ENCODE measurements at regions not wholly inside any gene's neighbourhood (a gene's known extent, or its start where the extent isn't known, plus 50 kb on each side); places are given as distances from the start of the nearest gene placed in this dataset.
"Not testable (repeated sequence)": the region's sequence is repeated elsewhere in the genome, so short reads cannot be mapped to it uniquely, and the experiment has no call there.

- DNase-seq (ENCODE audit: extremely low read depth in 1 of 2, low read depth in 1 of 2): no peak
Measured at GRCh38 chr4:66766557-66766956, 778.7 kb downstream of the CENPC start.

DNA sequence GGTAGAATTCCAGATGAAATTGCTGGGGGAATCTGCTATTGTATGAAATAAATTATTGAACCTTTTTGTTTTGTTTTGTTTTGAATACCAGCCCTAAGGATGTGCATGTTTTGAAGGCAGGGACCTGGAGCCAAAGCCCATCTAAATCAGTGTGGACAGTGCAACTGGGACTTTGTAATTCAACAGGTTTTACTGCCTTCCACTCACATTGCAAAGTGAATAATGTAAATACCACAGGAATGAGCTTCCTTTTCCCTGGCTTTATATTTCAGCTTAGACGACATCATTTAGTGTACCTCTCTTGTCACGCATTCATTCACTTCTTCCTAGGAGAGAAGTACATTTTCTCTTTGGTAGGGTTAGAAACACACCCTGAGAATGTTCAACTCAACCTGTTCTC is 795.0 kb downstream of the CENPC start:
- no peak for DNase-seq (ENCODE audit: extremely low read depth in 1 of 2, low read depth in 1 of 2)

GRCh38 chr4:66746918-66747317 is 798.4 kb downstream of the CENPC start:
- not testable (repeated sequence) for DNase-seq (ENCODE audit: extremely low read depth in 1 of 2, low read depth in 1 of 2)

DNA sequence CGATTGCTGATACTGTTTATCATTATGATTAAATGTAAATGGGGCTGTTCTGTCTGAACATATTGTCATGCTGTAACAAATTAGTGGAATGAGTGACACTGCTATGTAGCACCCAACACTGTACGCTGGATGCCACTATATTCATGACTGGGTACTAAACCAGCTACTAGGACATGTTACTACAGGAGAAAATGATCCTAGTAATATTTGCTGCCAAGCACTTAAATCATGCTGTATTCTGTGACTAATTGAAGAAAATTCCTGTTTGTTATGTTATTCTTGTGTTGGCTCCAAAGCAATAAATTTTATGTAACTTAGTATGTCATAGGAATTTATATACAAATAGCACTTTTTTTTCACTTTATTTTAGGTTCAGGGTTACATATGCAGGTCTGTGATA is 804.2 kb downstream of the CENPC start:
- DNase-seq (ENCODE audit: extremely low read depth in 1 of 2, low read depth in 1 of 2): no peak

GRCh38 chr4:66736606-66737005 is 808.7 kb downstream of the CENPC start:
- DNase-seq (ENCODE audit: extremely low read depth in 1 of 2, low read depth in 1 of 2): no peak

GRCh38 chr4:66728280-66728679 is 817.0 kb downstream of the CENPC start:
- no peak for DNase-seq (ENCODE audit: extremely low read depth in 1 of 2, low read depth in 1 of 2)

- DNase-seq (ENCODE audit: extremely low read depth in 1 of 2, low read depth in 1 of 2): not testable (repeated sequence)
Measured at GRCh38 chr4:66712301-66712921, 832.9 kb downstream of the CENPC start.

DNA sequence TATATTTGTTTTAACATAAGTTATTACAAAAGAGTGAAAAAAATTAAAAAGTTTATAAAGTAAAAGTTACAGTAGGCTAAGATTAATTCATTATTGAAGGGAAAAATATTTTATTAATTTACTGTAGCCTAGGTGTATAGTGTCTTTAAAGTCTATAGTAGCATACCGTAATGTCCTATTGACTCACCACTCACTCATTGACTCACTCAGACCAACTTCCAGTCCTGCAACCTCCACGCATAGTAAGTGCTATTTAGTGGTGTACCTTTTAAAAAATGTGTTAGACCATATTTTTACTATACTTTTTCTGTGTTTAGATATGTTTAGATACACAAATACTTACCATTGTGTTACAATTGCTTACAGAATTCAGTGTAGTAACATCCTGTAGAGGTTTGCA is 841.1 kb downstream of the CENPC start:
- DNase-seq (ENCODE audit: extremely low read depth in 1 of 2, low read depth in 1 of 2): no peak

GRCh38 chr4:66694739-66695138 is 850.6 kb downstream of the CENPC start:
- no peak for DNase-seq (ENCODE audit: extremely low read depth in 1 of 2, low read depth in 1 of 2)

GRCh38 chr4:66693694-66694093 is 851.6 kb downstream of the CENPC start:
- DNase-seq (ENCODE audit: extremely low read depth in 1 of 2, low read depth in 1 of 2): no peak

- DNase-seq (ENCODE audit: extremely low read depth in 1 of 2, low read depth in 1 of 2): no peak
Measured at GRCh38 chr4:66691101-66691500, 854.2 kb downstream of the CENPC start.

DNA sequence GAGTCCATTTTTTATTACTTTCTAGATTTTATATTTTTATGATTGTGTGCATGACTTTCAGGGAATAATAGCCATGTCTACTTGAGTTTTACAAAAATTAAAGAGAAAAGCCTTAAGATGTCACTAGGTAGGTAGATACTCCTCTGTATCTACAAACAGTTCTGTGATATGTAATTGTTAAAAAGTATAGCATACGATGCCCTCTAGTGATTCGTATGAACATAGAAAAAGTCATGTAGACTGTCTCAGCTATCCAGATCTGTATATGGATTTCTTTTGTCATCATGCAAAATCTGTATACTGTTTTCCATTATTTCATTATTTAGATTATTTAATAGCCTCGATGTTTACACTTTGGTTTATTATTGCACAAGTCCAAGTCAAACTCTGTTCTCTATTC is 856.6 kb downstream of the CENPC start:
- no peak for DNase-seq (ENCODE audit: extremely low read depth in 1 of 2, low read depth in 1 of 2)

GRCh38 chr4:66687459-66687858 is 857.8 kb downstream of the CENPC start:
- no peak for DNase-seq (ENCODE audit: extremely low read depth in 1 of 2, low read depth in 1 of 2)

GRCh38 chr4:66681962-66682361 is 863.3 kb downstream of the CENPC start:
- DNase-seq (ENCODE audit: extremely low read depth in 1 of 2, low read depth in 1 of 2): no peak

DNA sequence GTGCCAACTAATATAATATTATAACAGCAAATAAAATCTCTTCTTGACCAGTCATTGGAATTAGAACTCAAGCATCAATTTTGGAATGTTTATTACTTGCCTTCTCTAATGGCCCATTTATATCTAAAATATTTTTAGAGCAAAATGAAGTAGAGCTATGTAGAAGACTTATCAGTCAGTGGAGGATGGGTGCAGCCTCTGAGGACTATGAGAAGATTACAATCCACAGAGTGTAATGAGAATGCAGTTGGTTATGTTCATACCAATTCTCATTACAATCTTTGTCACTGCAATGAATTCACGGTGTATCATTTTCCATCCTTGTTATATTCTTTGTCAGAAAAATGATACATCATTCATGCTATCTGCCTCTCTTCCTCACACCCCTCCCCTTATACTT is 878.1 kb downstream of the CENPC start:
- no peak for DNase-seq (ENCODE audit: extremely low read depth in 1 of 2, low read depth in 1 of 2)

- DNase-seq (ENCODE audit: extremely low read depth in 1 of 2, low read depth in 1 of 2): no peak
Measured at GRCh38 chr4:66662620-66663019, 882.7 kb downstream of the CENPC start.

- DNase-seq (ENCODE audit: extremely low read depth in 1 of 2, low read depth in 1 of 2): no peak
Measured at GRCh38 chr4:66658809-66659208, 886.5 kb downstream of the CENPC start.

GRCh38 chr4:66655505-66655904 is 889.8 kb downstream of the CENPC start:
- DNase-seq (ENCODE audit: extremely low read depth in 1 of 2, low read depth in 1 of 2): no peak

GRCh38 chr4:66653937-66654336 is 891.4 kb downstream of the CENPC start:
- no peak for DNase-seq (ENCODE audit: extremely low read depth in 1 of 2, low read depth in 1 of 2)

GRCh38 chr4:66649236-66649635 is 896.1 kb downstream of the CENPC start:
- DNase-seq (ENCODE audit: extremely low read depth in 1 of 2, low read depth in 1 of 2): no peak

- no peak for DNase-seq (ENCODE audit: extremely low read depth in 1 of 2, low read depth in 1 of 2)
Measured at GRCh38 chr4:66647926-66648325, 897.4 kb downstream of the CENPC start.

- no peak for DNase-seq (ENCODE audit: extremely low read depth in 1 of 2, low read depth in 1 of 2)
Measured at GRCh38 chr4:66647476-66647875, 897.8 kb downstream of the CENPC start.

GRCh38 chr4:66640233-66640990 is 904.9 kb downstream of the CENPC start:
- no peak for DNase-seq (ENCODE audit: extremely low read depth in 1 of 2, low read depth in 1 of 2)

Data from activated CD8-positive, alpha-beta memory T cell treated with anti-CD3 and anti-CD28 coated beads for 1 hour (primary cell).